Colon (tissue), 2 donors: ENCODE measurements at regions not wholly inside any gene's neighbourhood (a gene's known extent, or its start where the extent isn't known, plus 50 kb on each side); places are given as distances from the start of the nearest gene placed in this dataset.

Experiments used
- FAIRE-seq: peaks from 2 replicates; lab custom pipeline; 2012; peaks lifted over from hg19 to GRCh38; lab: Jason Lieb, UNC
- donor health status: control.
- donor health status: control.

GRCh38 chrX:82081027-82081426, 879.1 kb downstream of the SH3BGRL start:
- no peak for FAIRE-seq

GRCh38 chrX:82087699-82088098, 885.8 kb downstream of the SH3BGRL start:
- FAIRE-seq: no peak

DNA sequence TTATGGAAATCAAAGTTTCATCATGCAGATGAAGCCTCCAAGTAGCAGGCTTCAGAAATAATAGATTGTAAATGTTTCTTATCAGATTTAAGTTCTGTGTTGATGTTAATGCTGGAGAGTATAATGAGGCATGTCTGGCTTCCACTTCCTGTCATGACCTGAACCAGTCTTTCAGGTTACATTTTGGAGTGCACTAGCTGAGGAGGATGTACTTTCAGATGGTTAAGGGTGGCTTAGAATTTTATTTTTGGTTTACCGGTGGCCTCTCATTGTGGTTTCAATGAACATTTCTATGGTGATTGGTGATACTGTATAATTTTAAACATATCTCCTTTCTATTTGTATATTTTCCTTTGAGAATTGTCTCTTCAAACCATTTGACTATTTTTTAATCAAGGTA, 890.4 kb downstream of the SH3BGRL start:
- peak; percentile 77 for FAIRE-seq

- no peak for FAIRE-seq
Measured at GRCh38 chrX:82125103-82125502, 923.2 kb downstream of the SH3BGRL start.

DNA sequence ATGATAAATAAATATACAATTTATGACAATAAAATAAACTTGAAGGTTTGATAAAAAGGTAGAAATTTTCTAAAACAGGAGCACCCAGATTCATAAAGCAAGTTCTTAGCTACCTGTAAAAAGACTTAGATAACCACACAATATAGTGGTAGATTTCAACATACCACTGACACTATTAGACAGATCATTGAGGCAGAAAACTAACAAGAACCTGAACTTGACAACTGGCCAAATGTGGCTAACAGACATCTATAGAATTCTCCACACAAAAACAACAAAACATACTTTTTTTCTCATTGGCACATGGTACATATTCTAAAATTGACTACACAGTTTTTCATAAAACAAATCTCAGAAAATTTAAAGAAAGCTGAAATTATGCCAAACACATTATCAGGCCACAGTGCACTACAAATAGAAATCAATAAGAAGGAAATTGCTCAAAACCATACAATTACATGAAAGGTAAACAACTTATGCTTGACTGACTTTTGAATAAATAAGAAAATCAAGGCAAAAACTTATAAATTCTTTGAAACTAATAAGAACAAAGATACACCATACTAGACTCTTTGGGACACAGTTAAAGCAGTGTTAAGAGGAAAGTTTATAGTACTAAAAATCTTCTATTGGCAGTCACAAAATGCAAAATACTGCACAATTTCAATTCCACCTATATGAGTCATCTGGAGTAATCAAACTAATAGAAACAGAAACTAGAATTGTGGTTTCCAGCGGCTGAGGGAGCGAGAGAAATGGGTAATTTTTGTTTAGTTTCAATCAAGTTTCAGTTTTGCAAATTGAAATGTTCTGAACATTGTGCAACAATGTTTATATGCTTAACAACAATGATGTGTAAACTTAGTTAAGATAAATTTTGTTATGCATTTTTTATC, 925.6 kb downstream of the SH3BGRL start:
- FAIRE-seq: peak; percentile 24

GRCh38 chrX:82134378-82134777, 932.5 kb downstream of the SH3BGRL start:
- no peak for FAIRE-seq

GRCh38 chrX:82141942-82142341, 940.0 kb downstream of the SH3BGRL start:
- FAIRE-seq: no peak

- FAIRE-seq: no peak
Measured at GRCh38 chrX:82161195-82161594, 959.3 kb downstream of the SH3BGRL start.

- no peak for FAIRE-seq
Measured at GRCh38 chrX:82163701-82164100, 961.8 kb downstream of the SH3BGRL start.

- no peak for FAIRE-seq
Measured at GRCh38 chrX:82196866-82197265, 995.0 kb downstream of the SH3BGRL start.

GRCh38 chrX:82208975-82209374, 1007.1 kb downstream of the SH3BGRL start:
- peak; percentile 5 for FAIRE-seq

DNA sequence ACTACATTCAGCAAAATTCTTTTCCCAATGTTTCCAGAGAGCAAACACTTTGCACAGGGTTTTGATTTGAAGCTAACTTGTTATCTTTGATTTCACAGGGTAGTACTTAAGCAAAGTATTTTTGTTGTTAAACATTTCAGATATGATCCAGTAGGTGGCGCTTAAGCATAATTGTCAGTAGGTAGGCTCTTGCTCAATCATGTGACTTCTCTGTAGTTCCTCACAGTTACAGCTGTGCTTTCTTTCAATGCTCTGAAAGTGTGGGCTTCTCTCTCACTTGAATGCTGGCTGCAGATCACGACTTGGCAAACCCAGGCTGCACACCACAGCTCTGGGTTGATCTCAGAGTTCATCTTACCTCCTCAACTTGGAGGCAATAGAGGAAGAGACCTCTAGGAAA, 1016.5 kb downstream of the SH3BGRL start:
- no peak for FAIRE-seq

DNA sequence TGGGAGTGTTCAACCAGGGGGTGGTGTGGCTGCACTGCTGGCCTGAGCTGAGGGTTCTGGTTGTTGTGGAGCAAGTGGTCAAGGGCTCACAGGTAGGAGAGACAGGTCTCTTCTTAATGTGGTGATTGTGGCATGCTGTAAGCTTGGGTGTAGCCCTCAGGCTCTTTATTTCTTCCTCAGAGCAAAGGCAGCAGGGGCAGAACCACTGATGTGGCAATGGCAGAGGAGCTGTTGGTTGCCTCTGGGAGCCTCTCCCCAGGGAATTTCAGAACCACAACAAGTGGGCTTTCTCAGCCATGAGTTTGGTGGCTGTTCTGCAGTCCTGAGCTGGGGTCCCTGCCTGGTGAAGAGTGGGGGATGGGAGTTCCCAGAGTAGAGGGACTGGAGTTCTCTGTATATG, 1017.2 kb downstream of the SH3BGRL start:
- FAIRE-seq: no peak

DNA sequence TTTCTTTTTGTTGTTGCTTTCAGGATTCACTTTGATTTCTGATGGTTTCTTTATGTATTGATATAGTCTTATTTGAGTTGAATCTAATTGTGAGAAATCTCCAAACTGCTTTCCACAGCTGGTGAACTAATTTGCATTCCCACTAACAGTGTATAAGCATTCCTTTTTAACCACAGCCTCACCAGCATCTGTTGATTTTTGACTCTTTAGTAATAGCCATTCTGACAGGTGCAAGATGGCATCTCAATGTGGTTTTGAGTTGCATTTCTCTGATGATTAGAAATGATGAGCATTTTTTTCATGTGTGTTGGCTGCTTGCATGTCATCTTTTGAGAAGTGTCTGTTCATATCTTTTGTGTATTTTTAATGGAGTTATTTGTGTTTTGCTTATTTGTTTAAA, 1023.1 kb downstream of the SH3BGRL start:
- FAIRE-seq: peak; percentile 74

- no peak for FAIRE-seq
Measured at GRCh38 chrX:82230013-82230412, 1028.1 kb downstream of the SH3BGRL start.

GRCh38 chrX:82232679-82233078, 1030.8 kb downstream of the SH3BGRL start:
- no peak for FAIRE-seq

DNA sequence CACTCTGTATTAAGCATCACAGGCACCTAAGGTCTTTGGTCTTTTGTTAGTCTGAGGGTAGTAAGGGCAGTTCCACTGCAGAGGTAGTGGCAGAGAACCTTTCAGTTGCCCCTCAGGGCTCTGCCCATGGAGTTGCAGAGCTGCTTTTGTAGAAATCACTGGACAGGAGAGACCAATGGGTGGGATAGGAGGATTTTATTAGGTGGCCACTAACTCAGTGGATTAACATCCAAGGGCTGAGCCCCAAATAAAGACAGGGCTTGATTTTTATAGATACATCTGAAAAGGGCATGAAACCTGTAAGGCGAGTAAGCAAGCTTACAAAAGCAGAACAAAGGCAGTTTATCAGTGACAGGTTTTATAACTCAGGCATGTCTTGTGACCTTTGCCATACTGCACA, 1035.4 kb downstream of the SH3BGRL start:
- FAIRE-seq: no peak
